PC-3 (cell line): ENCODE measurements at regions not wholly inside any gene's neighbourhood (a gene's known extent, or its start where the extent isn't known, plus 50 kb on each side); places are given as distances from the start of the nearest gene placed in this dataset.

Source experiments
- ATAC-seq: fragments of 200-7000 bp; cut with Tn5 transposase; 2 replicates; pipeline ENCODE4 v1.9.1; 2020; ENCODE audit warnings: mild to moderate bottlenecking, moderate library complexity
- BruUV-seq: library from RNA; stranded (reverse); fragments of 400-500 nt; replicated peaks from 2 replicates; lab custom pipeline; 2021; lab: Mats Ljungman, UMichigan
- CTCF ChIA-PET: fragments of 300-600 bp; sonication (Branson Sonifier 250); formaldehyde crosslinking; loops from one replicate; lab custom pipeline; 2022; ENCODE audit warnings: antibody characterized with exemption; lab: Charles Lee
- POLR2A ChIA-PET: fragments of 300-600 bp; sonication (Branson Sonifier 250); formaldehyde crosslinking; loops from one replicate; lab custom pipeline; 2022; ENCODE audit warnings: antibody characterized with exemption; ENCODE audit not compliant: unreplicated experiment; lab: Charles Lee
- DNase-seq: peaks from one replicate; pipeline ENCODE4 v3.0.0-alpha.2; 2015
- H2AFZ ChIP-seq: fragments of 300-600 bp; sonication (generic); 2 replicates; pipeline ENCODE4 v1.6.0; 2016; ENCODE audit warnings: antibody characterized with exemption, low read length
- H3F3A ChIP-seq: fragments of 300-600 bp; sonication (generic); one replicate; pipeline ENCODE4 v1.6.0; 2017; ENCODE audit warnings: antibody characterized with exemption, low read length, control low read depth, mild to moderate bottlenecking; ENCODE audit not compliant: unreplicated experiment
- H3K27ac ChIP-seq: fragments of 300-600 bp; sonication (generic); 2 replicates; pipeline ENCODE4 v1.5.1; 2016; ENCODE audit warnings: mild to moderate bottlenecking, low read length
- H3K27me3 ChIP-seq: fragments of 300-600 bp; sonication (generic); 2 replicates; pipeline ENCODE4 v1.6.1; 2016; ENCODE audit warnings: low read length, mixed read lengths
- H3K36me3 ChIP-seq: fragments of 300-600 bp; sonication (generic); 2 replicates; pipeline ENCODE4 v1.6.1; 2016; ENCODE audit warnings: low read depth, mixed run types, low read length, mixed read lengths
- H3K4me1 ChIP-seq: fragments of 300-600 bp; sonication (generic); 2 replicates; pipeline ENCODE4 v1.5.1; 2016; ENCODE audit warnings: low read length; ENCODE audit not compliant: insufficient read depth
- H3K4me2 ChIP-seq: fragments of 300-600 bp; sonication (generic); 2 replicates; pipeline ENCODE4 v1.6.0; 2016; ENCODE audit warnings: low read length
- H3K4me3 ChIP-seq: fragments of 300-600 bp; sonication (generic); 2 replicates; pipeline ENCODE4 v1.5.1; 2016; ENCODE audit warnings: mild to moderate bottlenecking, low read length, mixed read lengths
- H3K79me2 ChIP-seq: fragments of 300-600 bp; sonication (generic); 2 replicates; pipeline ENCODE4 v1.6.1; 2017; ENCODE audit warnings: low read length, mixed read lengths
- H3K9ac ChIP-seq: fragments of 300-600 bp; sonication (generic); 2 replicates; pipeline ENCODE4 v1.6.0; 2016; ENCODE audit warnings: mild to moderate bottlenecking, low read length
- H3K9me2 ChIP-seq: fragments of 300-600 bp; sonication (generic); replicated peaks from 2 replicates; pipeline ENCODE4 v1.6.1; 2016; ENCODE audit warnings: mixed run types, low read length, mixed read lengths
- H3K9me3 ChIP-seq: fragments of 300-600 bp; sonication (generic); 2 replicates; pipeline ENCODE4 v1.6.1; 2016; ENCODE audit warnings: low read length, mixed read lengths
- H4K20me1 ChIP-seq: fragments of 300-600 bp; sonication (generic); 2 replicates; pipeline ENCODE4 v1.6.1; 2016; ENCODE audit warnings: low read length, mixed read lengths
- CTCF ChIP-seq: fragments of 300-600 bp; sonication (generic); conservative IDR thresholded peaks from 2 replicates; pipeline ENCODE4 v1.5.1; 2017; ENCODE audit warnings: antibody characterized with exemption, low read depth, mild to moderate bottlenecking, low read length
- EZH2 ChIP-seq: fragments of 300-600 bp; sonication (generic); IDR thresholded peaks from one replicate; pipeline ENCODE4 v1.6.1; 2017; ENCODE audit warnings: antibody characterized with exemption, mild to moderate bottlenecking, low read length; ENCODE audit not compliant: unreplicated experiment
- EZH2phosphoT487 ChIP-seq: fragments of 300-600 bp; sonication (generic); IDR thresholded peaks from 2 replicates; pipeline ENCODE4 v1.6.1; 2018; ENCODE audit warnings: mild to moderate bottlenecking, antibody characterized with exemption, low read length, borderline replicate concordance
- intact Hi-C: fragments of 100-400 bp; cut with micrococcal nuclease; formaldehyde crosslinking; loops from 2 replicates; pipeline ENCODE4 v1.9.0; 2023

- Histone ChIP-seq H3F3A (no peaks in the 10 kb centered on the region), H2AFZ (no peak overlapping the region), H3K4me3 (no peak overlapping the region), H3K79me2 (no peaks in the 10 kb centered on the region), H3K9me3 (no peaks in the 10 kb centered on the region), H3K9ac (no peak overlapping the region), H3K4me2 (no peak overlapping the region), H3K36me3 (no peaks in the 10 kb centered on the region), H3K9me2 (no peaks in the 10 kb centered on the region), H3K4me1 (no peaks in the 10 kb centered on the region), H3K27me3 (no peaks in the 10 kb centered on the region), H3K27ac (no peak overlapping the region), H4K20me1 (no peaks in the 10 kb centered on the region)
- BruUV-seq: no TSS peak
- CTCF ChIA-PET: no interaction called here
- POLR2A ChIA-PET: interaction anchor here (0.6 kb wide), 1 partner anchor 1406 kb away, joined by 3 read pairs; no protein-coding TSS in a partner anchor
- intact Hi-C loops: no loop called here
- ATAC-seq: no peak
- no peak for TF ChIP-seq EZH2phosphoT487
- no peak for TF ChIP-seq EZH2
- TF ChIP-seq CTCF: no peak
- no peak for DNase-seq
These were observed 1500.2 kb upstream of the PRMT6 start for GRCh38 chr1:105556266-105556665.

GRCh38 chr1:105558023-105558422 lies 1498.5 kb upstream of the PRMT6 start:
- no peak overlapping the region for H2AFZ ChIP-seq
- H4K20me1 ChIP-seq: no peaks in the 10 kb centered on the region
- H3K4me1 ChIP-seq: no peaks in the 10 kb centered on the region
- no peak overlapping the region for H3K4me2 ChIP-seq
- no peaks in the 10 kb centered on the region for H3K9me3 ChIP-seq
- no peaks in the 10 kb centered on the region for H3K36me3 ChIP-seq
- no peak for ATAC-seq
- BruUV-seq: no TSS peak
- CTCF ChIA-PET: no interaction called here
- no peak overlapping the region for H3K4me3 ChIP-seq
- intact Hi-C loops: no loop called here
- no peak for DNase-seq
- no peak overlapping the region for H3K9ac ChIP-seq
- no peaks in the 10 kb centered on the region for H3K79me2 ChIP-seq
- POLR2A ChIA-PET: no interaction called here
- no peaks in the 10 kb centered on the region for H3K9me2 ChIP-seq
- no peak for TF ChIP-seq EZH2phosphoT487
- TF ChIP-seq EZH2: no peak
- no peak for TF ChIP-seq CTCF
- no peaks in the 10 kb centered on the region for H3F3A ChIP-seq
- no peaks in the 10 kb centered on the region for H3K27me3 ChIP-seq
- H3K27ac ChIP-seq: no peak overlapping the region

- POLR2A ChIA-PET: no interaction called here
- no peak overlapping the region for H3K4me3 ChIP-seq
- no peak overlapping the region for H3K4me2 ChIP-seq
- no peak overlapping the region for H3K9ac ChIP-seq
- H4K20me1 ChIP-seq: no peaks in the 10 kb centered on the region
- DNase-seq (no peak), ATAC-seq (no peak)
- no peaks in the 10 kb centered on the region for H3K79me2 ChIP-seq
- no peaks in the 10 kb centered on the region for H3K27me3 ChIP-seq
- no peaks in the 10 kb centered on the region for H3K36me3 ChIP-seq
- TF ChIP-seq EZH2phosphoT487 (no peak), CTCF (no peak), EZH2 (no peak)
- no peaks in the 10 kb centered on the region for H3K4me1 ChIP-seq
- intact Hi-C loops: no loop called here
- H2AFZ ChIP-seq: no peak overlapping the region
- no TSS peak for BruUV-seq
- no peaks in the 10 kb centered on the region for H3F3A ChIP-seq
- H3K9me3 ChIP-seq: no peaks in the 10 kb centered on the region
- CTCF ChIA-PET: no interaction called here
- no peaks in the 10 kb centered on the region for H3K9me2 ChIP-seq
- H3K27ac ChIP-seq: no peak overlapping the region
These were observed 1491.5 kb upstream of the PRMT6 start for GRCh38 chr1:105565006-105565405.
